ENCODE measurements at regions not wholly inside any gene's neighbourhood (a gene's known extent, or its start where the extent isn't known, plus 50 kb on each side); places are given as distances from the start of the nearest gene placed in this dataset.

DNA sequence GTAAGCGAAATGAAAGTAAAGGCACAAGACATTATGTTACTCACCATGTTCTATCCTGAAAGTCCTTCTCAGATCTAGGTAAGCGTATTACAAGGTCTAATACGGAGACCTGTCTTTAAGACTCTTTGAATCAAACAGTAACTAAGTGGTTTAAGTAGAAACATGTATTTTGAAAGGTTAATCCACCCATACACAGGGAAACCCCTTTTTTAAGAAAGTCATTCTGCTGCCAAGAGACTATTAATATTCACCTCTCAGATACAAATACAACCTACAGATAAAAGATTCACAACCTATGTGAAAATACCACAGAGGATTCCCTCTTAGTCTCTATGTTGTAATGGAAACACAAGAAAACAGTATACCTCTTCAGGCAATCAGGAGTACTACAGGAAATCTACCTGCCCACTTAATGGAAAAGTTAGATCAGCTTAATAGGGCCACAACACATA, 63.2 kb upstream of the TNIP3 start:
- TF ChIP-seq, protein P1, sequence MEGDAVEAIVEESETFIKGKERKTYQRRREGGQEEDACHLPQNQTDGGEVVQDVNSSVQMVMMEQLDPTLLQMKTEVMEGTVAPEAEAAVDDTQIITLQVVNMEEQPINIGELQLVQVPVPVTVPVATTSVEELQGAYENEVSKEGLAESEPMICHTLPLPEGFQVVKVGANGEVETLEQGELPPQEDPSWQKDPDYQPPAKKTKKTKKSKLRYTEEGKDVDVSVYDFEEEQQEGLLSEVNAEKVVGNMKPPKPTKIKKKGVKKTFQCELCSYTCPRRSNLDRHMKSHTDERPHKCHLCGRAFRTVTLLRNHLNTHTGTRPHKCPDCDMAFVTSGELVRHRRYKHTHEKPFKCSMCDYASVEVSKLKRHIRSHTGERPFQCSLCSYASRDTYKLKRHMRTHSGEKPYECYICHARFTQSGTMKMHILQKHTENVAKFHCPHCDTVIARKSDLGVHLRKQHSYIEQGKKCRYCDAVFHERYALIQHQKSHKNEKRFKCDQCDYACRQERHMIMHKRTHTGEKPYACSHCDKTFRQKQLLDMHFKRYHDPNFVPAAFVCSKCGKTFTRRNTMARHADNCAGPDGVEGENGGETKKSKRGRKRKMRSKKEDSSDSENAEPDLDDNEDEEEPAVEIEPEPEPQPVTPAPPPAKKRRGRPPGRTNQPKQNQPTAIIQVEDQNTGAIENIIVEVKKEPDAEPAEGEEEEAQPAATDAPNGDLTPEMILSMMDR (IDR thresholded peaks at IDR 0.05), result no peak
- no peak for TF ChIP-seq POLR2AphosphoS5 (IDR thresholded peaks at IDR 0.05)
